SKM-1 (cell line): ENCODE measurements at regions not wholly inside any gene's neighbourhood (a gene's known extent, or its start where the extent isn't known, plus 50 kb on each side); places are given as distances from the start of the nearest gene placed in this dataset.
"Not testable (repeated sequence)": the region's sequence is repeated elsewhere in the genome, so short reads cannot be mapped to it uniquely, and the experiment has no call there.

Experiments
- DNase-seq: peaks from one replicate; lab custom pipeline; 2025; ENCODE audit not compliant: unreplicated experiment; lab: John Stamatoyannopoulos, UW

DNA sequence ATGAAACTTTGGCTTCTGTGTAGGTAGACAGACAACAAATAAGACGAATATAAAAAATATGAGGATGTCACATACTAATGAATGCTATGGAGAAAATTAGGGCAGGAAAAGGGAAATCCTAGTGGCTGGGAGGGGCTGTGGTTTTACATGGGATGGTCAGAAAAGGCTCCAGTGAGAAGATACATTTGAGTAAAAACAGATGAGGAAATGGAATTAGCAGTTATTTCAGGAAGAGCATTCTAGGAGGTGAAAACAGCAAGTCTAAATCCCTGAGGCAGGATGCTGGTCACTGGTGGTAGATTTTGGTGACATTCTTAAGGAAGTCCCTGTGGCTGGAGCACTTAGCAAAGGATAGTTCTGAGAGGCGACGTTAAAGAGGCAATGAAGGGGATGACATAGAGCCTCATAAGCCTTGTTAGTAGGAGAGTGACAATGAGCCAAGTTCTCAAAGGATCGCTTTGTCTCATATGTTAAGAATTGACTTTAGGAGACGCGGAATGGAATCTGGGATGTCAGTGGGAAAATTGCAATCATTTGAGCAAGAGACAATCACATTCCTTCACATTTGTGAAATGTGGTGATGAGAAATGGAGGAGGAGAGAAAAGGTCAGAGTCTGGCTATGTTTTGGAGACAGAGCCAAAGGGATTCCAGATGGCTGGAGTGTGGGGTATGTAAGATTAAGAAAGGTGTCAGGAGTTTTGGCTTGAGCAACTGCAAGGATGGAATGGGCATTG, 384.7 kb upstream of the FZD8 start:
- DNase-seq, result no peak

GRCh38 chr10:36026081-36026480, 384.0 kb upstream of the FZD8 start:
- DNase-seq, result no peak

DNA sequence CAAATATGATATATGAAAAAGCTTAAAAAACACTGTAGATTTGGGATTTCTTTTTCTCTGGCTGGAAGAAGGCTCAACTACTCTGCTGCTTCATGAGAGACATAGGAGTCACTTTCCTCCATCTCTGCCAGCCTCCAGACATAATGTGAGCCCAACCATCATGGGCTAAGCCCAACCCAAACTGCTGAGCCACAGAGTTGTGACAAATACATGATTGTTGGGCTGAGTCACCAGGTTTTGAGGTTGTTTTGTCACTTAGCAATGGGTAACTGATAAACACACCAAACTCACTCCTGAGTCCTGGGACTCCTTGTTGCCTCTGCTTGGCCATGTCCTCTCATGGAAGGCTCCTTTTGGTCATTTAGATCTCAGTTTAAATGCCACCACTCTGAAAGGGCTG, 381.8 kb upstream of the FZD8 start:
- DNase-seq, result no peak

- DNase-seq, result no peak
Observed at GRCh38 chr10:36021096-36021495, 379.0 kb upstream of the FZD8 start.

DNA sequence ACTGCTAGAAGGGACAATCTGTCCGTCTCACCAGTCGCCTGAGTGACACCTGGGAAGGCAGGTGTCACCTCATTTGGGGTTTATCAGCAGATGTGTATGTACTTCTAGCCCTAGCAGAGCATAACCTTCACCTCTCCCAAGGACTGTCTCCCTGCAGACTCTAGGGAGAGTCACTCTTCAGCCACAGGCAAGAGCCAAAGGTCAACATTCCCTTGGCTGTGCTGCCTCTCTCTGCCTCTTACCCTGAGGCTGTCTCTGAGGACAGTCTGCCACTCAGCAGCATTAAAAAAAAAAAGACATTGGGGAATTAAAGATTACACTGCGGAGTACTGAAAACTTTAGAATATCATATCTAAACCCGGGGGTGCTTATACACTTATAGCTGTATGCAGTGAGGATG, 377.7 kb upstream of the FZD8 start:
- no peak for DNase-seq

GRCh38 chr10:36018996-36019395, 376.9 kb upstream of the FZD8 start:
- DNase-seq, result no peak

DNA sequence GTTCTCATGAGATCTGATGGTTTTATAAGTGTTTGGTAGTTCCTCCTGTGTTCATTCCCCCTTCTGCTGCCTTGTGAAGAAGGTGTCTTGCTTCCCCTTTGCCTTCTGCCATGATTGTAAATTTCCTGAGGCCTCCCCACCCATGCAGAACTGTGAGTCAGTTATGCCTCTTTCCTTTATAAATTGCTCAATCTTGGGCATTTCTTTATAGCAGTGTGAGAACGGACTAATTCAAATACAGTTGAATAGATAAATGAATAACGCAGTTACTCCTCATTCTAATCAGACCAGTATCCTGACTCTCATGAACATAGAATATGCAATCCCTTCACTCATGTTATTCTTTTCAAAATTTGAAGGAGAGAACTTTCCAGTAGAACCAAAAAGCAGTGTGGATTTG, 375.0 kb upstream of the FZD8 start:
- DNase-seq, result no peak

- DNase-seq, result no peak
Observed at GRCh38 chr10:36007369-36007768, 365.3 kb upstream of the FZD8 start.

GRCh38 chr10:36003688-36004087, 361.6 kb upstream of the FZD8 start:
- DNase-seq, result no peak

- DNase-seq, result no peak
Observed at GRCh38 chr10:36003031-36003600, 361.0 kb upstream of the FZD8 start.

DNA sequence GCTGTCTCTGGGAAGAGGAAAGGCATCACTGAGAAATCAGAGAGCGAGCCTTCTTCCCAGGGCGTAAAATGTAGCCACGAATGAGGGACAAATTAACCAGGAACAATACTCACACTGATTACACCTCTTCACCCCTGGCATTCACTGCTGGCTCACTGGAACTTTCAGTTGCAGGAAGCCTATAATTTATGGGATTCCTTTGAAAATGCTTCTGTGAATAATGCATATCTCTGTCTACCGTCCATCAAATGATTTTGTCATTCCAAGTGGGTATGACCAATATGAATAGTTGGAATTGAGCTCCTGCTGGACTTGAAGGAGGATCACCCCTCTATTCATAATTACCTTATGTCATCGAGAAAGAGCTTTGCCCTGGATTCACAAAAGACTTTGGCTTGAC, 360.3 kb upstream of the FZD8 start:
- no peak for DNase-seq

GRCh38 chr10:36000754-36001153, 358.7 kb upstream of the FZD8 start:
- not testable (repeated sequence) for DNase-seq

DNA sequence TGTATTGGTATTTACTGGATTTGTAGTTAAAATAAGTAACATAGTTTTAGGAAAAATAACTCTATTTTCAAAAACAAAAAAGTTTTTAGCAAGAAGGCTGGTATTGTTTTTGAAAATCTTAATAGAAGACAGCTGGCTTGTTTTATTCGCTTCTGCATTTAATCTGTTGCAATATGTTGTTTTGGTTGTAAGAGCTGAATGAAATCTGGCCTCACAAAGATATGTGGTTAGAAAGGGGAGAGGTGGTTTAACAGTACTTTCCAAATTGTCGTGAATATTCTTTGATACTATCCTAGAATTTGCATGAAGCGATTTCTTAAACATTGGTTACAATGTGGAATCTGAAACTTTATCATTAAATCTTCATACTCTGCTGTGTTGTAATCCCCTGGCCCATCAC, 355.9 kb upstream of the FZD8 start:
- no peak for DNase-seq

DNA sequence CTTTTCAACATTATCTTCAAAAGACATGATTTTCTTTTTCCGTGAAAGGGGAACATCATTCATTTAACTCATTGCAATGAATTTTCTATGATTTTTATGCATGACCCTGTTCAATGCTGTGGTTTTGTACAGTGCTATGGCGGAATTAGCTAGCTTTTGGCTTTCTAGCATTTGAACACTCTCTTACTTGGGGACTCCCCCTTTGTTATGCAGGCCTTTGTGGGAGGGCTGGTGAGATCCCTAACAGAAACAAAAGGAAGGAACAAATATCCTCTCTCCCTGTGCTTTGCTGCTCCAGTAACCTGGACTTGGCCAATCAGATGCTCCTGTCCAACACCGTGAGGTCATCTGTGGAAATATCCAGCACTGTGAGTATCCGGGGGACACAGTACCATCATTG, 353.4 kb upstream of the FZD8 start:
- no peak for DNase-seq

DNA sequence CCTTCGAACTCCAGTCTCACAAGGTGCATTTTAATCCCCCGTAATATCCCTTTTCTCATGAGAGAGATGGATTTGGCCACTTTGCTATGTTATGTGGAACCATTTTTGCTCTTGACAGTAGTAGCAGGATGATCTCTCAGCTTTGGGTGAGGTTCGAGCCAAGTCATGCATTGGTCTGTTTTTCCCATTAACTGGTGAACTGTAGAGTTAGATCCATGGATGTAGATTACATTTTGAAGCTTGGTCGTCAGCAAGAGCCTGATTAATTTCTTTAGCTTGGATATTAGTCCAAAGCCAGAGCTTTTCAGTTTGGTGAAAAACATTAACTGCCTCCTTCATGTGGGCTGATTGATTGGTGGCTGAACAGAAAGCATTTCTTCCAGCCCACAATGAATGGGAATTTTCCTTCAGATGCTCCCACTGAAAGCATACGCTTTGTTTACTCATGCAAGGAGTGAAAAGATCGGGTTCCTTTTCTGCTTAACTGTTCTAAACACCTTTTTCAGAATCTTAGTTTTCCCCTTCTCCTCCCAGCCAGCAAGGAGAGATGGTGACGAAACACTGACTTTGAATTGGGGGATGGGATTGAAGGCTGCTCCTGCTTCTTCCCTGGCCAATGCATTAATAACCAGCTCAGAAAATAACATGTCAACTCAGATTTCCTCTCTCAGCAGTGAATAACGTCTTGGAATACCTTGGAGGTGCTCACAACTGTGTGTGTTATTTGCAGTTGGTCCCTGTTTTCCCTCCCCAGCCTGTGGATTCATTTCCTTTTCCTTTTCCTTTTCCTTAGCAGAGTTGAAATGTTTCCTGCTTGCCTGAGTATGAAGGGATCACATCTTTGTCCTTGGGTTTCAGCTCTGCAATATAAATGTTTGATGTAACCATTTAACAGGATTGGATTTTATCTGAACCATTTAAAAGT, 351.8 kb upstream of the FZD8 start:
- DNase-seq, result no peak

GRCh38 chr10:35992107-35992506, 350.0 kb upstream of the FZD8 start:
- DNase-seq, result no peak

- no peak for DNase-seq
Observed at GRCh38 chr10:35986756-35987502, 344.8 kb upstream of the FZD8 start.

DNA sequence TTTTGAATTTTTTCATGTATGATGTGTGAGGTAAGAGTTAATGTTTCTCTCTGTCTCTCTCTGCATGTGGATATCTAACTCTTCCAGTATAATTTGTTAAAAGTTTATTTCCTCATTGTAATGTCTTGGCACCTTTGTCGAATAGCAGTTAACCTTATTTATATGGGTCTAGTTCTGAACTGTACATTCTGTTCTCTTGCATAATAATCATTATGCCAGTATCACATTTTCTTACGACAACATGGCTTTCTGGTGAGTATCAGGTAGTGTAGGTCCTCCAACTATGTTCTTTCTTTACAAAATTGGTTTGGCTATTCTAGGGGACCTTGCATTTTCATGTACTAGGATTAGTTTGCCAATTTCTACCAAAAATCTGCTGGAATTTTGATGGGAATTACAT, 337.0 kb upstream of the FZD8 start:
- no peak for DNase-seq

DNA sequence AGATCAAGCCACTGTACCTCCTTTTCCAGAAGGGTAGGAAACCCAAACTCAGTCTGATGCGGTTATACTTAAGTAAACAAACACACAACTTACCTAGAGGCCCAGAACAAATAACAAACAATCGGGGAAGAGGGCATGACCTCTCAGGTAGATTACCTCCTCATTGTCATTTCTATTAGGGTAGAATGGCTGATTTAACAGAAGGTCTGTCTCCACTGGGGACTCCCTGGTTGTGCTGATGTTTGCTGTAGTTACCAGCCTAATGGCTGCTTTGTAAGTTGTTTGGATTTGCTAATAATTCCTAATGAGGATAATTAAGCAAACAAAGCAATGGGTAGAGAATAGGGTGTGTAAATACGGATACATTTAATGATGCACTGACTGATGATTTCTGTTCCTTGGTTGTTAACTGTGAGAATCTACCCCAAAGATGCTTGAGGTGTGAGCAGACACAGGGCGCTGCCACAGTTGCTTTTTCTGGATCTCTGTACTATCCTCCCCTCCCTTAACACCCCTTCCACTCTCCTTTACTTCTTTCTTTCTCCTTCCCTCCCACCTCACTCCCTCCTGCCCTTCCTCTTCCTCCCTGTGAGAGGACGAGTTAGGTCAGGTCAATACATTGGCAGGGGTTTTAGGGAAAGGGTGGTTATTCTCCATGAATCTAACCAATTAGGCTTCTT, 332.0 kb upstream of the FZD8 start:
- DNase-seq, result not testable (repeated sequence)

- DNase-seq, result no peak
Observed at GRCh38 chr10:35972275-35972674, 330.2 kb upstream of the FZD8 start.

DNA sequence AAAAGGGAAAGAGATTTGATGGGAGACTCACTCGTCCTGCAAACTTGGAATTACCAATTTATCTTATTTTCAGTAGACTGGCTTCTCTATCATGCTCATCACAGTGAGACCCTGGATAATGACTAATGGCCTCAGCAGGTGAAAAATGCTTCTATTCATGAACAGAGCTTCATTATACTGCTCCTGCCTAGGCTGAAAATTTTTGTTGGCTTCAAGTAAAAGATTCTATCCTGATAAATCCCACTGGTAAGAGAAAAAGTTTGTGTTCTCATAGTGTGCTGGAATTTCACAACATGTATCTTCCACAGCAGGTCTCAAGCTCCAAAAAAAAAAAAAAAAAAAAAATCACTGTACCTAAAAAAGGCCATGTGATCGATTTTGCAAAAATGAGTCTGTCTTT, 329.3 kb upstream of the FZD8 start:
- DNase-seq, result no peak
